Activated CD8-positive, alpha-beta memory T cell treated with anti-CD3 and anti-CD28 coated beads, Interleukin-2, amount 10 ng/mL, durations not matched to agents 7 days and 5 days (primary cell): ENCODE measurements at regions not wholly inside any gene's neighbourhood (a gene's known extent, or its start where the extent isn't known, plus 50 kb on each side); places are given as distances from the start of the nearest gene placed in this dataset.
"Not testable (repeated sequence)": the region's sequence is repeated elsewhere in the genome, so short reads cannot be mapped to it uniquely, and the experiment has no call there.

Experiments
- ATAC-seq: fragments of 150-1000 bp; cut with Tn5 transposase; one replicate; pipeline ENCODE4 v1.10.0; 2021; ENCODE audit warnings: moderate library complexity
- CTCF ChIA-PET: fragments of 350-600 bp; sonication (Branson Sonifier 250); formaldehyde crosslinking; loops from one replicate; lab custom pipeline; 2021; ENCODE audit warnings: antibody characterized with exemption; lab: Charles Lee
- DNase-seq: peaks from one replicate; pipeline ENCODE4 v3.0.0-alpha.2; 2020
- H3K27ac Mint-ChIP-seq: one replicate; pipeline ENCODE4 v1.8.0; 2021; ENCODE audit warnings: mild to moderate bottlenecking, mixed read lengths
- H3K27me3 Mint-ChIP-seq: one replicate; pipeline ENCODE4 v1.8.0; 2021; ENCODE audit warnings: mixed read lengths
- H3K36me3 Mint-ChIP-seq: one replicate; pipeline ENCODE4 v1.8.0; 2021; ENCODE audit warnings: mild to moderate bottlenecking, mixed read lengths
- H3K4me1 Mint-ChIP-seq: one replicate; pipeline ENCODE4 v1.8.0; 2021; ENCODE audit warnings: mixed read lengths
- H3K4me3 Mint-ChIP-seq: one replicate; pipeline ENCODE4 v1.8.0; 2021; ENCODE audit warnings: mild to moderate bottlenecking, moderate library complexity, mixed read lengths
- H3K9me3 Mint-ChIP-seq: one replicate; pipeline ENCODE4 v1.8.0; 2022; ENCODE audit warnings: low read depth, mixed read lengths

DNA sequence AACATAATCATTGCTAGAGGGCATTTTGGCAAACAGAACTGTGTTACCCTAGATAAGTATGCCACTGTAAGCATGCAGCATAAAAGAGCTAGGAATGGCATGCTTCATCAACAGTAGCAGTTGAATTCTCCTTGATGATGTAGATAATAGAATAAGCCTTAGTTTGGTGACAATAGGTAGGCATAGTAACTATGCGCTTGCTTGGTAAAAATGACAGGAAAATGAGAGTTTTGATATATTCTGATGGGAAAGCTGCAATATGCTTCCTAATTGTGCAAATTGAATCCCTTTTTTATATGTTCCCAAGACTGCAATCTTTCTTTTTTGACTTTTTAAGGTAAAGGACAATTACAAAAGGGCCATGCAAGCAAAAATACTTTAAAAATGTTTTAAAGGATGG lies 930.9 kb upstream of the FAM98A start:
- Mint-ChIP-seq H3K27me3 (no peaks in the 10 kb centered on the region), H3K9me3 (no peaks in the 10 kb centered on the region), H3K4me1 (no peaks in the 10 kb centered on the region), H3K27ac (no peak overlapping the region), H3K36me3 (no peaks in the 10 kb centered on the region), H3K4me3 (no peak overlapping the region)
- ATAC-seq: no peak
- DNase-seq: no peak
- CTCF ChIA-PET: no interaction called here

DNA sequence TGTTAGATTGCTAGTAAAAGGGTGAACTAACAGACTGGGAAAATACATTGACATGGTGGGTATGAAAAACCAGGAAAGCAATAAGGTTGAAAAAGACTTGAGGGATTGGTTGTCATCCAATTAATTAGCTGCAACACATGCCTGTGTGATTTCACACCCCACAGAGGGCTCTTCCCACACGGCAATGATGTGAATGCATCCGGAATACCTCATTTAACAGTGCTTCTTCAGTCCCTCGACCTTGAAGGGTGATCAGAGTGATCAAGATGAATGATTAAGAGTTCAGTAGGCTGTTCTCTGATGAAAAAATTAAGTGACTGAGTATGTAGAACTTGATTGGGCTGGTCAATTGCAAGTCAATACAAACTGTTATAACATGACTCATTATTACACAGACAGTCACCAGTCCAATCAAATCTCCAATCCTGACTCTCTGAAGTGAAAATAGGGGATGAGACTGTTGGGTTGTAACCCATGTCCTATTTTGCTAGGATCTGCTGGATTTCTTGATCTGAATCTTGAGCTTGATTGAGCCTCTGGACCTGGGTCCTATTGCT lies 924.9 kb upstream of the FAM98A start:
- Mint-ChIP-seq H3K27ac (no peak overlapping the region), H3K36me3 (no peaks in the 10 kb centered on the region), H3K27me3 (no peaks in the 10 kb centered on the region), H3K9me3 (no peaks in the 10 kb centered on the region), H3K4me3 (no peak overlapping the region), H3K4me1 (no peaks in the 10 kb centered on the region)
- ATAC-seq: no peak
- CTCF ChIA-PET: no interaction called here
- no peak for DNase-seq

GRCh38 chr2:34519659-34520058 lies 920.6 kb upstream of the FAM98A start:
- no peak for ATAC-seq
- H3K27me3 Mint-ChIP-seq: no peaks in the 10 kb centered on the region
- H3K4me3 Mint-ChIP-seq: no peak overlapping the region
- no peaks in the 10 kb centered on the region for H3K36me3 Mint-ChIP-seq
- no peak overlapping the region for H3K27ac Mint-ChIP-seq
- CTCF ChIA-PET: no interaction called here
- DNase-seq: no peak
- H3K9me3 Mint-ChIP-seq: no peaks in the 10 kb centered on the region
- H3K4me1 Mint-ChIP-seq: no peaks in the 10 kb centered on the region

DNA sequence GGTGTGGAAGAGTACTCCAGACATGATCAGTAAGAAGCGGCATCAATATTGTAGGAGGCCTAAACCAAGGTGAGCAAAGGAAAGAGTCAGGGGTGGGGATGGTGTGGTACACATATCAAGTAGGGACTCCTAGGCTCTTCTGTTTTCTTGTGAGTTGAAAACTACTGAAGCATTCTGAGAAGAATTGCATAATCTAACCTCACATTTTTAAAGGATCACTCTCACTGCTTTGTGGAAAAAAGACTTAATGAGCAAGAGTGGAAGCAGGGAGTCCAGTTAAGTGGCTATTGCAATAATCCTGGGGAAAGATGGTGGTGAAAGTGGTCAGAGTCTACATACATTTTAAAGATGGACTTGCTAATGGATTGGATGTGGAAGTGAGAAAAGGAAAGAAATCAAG lies 899.5 kb upstream of the FAM98A start:
- DNase-seq (no peak), ATAC-seq (no peak)
- Mint-ChIP-seq H3K36me3 (no peaks in the 10 kb centered on the region), H3K4me1 (no peaks in the 10 kb centered on the region), H3K27ac (no peak overlapping the region), H3K4me3 (no peak overlapping the region), H3K27me3 (no peaks in the 10 kb centered on the region), H3K9me3 (peaks cover 18% of the 10 kb centered on the region)
- CTCF ChIA-PET: no interaction called here

- H3K36me3 Mint-ChIP-seq, ATAC-seq, H3K4me3 Mint-ChIP-seq, CTCF ChIA-PET, H3K9me3 Mint-ChIP-seq, H3K27me3 Mint-ChIP-seq, H3K27ac Mint-ChIP-seq, H3K4me1 Mint-ChIP-seq, DNase-seq: not testable (repeated sequence)
Observed at GRCh38 chr2:34494192-34494591, 895.1 kb upstream of the FAM98A start.

DNA sequence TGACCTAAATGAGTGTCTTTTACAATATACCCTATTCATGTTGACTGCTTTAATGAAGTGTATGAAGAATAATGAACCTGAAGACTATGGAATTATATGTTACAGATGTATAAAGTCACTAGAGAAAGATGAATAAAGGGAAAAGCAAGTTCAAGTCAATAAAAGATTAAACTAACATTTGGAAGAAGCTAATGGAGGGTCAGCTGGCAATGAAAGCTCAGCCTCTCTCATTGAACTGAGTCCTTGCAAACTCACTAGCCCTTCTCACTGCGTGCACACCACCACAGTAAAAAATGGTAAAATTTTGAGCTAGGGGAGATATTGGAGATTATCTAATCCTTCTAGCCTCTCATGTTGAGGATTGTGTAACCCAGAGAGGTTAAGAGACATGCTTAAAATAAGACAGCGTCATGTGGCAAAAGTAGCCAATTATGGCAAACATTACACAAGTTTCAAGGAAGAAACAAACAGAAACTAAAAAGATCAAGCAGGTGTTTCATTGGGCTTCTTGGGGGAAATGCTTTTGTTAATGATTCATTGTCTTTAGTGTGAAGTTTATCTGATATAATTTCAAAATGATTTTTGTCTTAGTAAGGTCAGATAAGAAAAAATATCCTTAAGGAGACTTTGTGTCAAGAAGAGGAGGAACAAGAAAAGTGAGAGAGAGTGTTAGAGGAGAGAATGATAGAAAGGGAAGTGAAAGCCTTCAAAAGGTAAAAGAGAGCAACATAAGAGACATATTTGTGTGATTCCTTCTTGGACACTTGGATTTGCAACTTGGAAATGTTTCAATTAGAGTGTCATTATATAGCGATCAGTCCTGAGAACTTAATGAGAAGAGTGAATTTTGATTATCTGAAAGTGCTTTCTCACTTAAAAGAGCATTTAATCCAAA lies 893.7 kb upstream of the FAM98A start:
- H3K27ac Mint-ChIP-seq: no peak overlapping the region
- H3K36me3 Mint-ChIP-seq: no peaks in the 10 kb centered on the region
- H3K4me3 Mint-ChIP-seq: no peak overlapping the region
- no peaks in the 10 kb centered on the region for H3K27me3 Mint-ChIP-seq
- no peaks in the 10 kb centered on the region for H3K4me1 Mint-ChIP-seq
- CTCF ChIA-PET: no interaction called here
- H3K9me3 Mint-ChIP-seq: peaks cover 9% of the 10 kb centered on the region
- no peak for ATAC-seq
- no peak for DNase-seq

- no peaks in the 10 kb centered on the region for H3K36me3 Mint-ChIP-seq
- peaks cover 4% of the 10 kb centered on the region for H3K9me3 Mint-ChIP-seq
- H3K4me3 Mint-ChIP-seq: no peak overlapping the region
- no peak overlapping the region for H3K27ac Mint-ChIP-seq
- ATAC-seq (no peak), DNase-seq (no peak)
- CTCF ChIA-PET: no interaction called here
- H3K27me3 Mint-ChIP-seq: no peaks in the 10 kb centered on the region
- no peaks in the 10 kb centered on the region for H3K4me1 Mint-ChIP-seq
Observed at GRCh38 chr2:34486965-34487364, 887.9 kb upstream of the FAM98A start.

- no peaks in the 10 kb centered on the region for H3K4me1 Mint-ChIP-seq
- no peaks in the 10 kb centered on the region for H3K27me3 Mint-ChIP-seq
- H3K36me3 Mint-ChIP-seq: no peaks in the 10 kb centered on the region
- peaks cover 3% of the 10 kb centered on the region for H3K9me3 Mint-ChIP-seq
- DNase-seq (no peak), ATAC-seq (no peak)
- no peak overlapping the region for H3K27ac Mint-ChIP-seq
- CTCF ChIA-PET: no interaction called here
- no peak overlapping the region for H3K4me3 Mint-ChIP-seq
Observed at GRCh38 chr2:34481542-34481941, 882.4 kb upstream of the FAM98A start.

DNA sequence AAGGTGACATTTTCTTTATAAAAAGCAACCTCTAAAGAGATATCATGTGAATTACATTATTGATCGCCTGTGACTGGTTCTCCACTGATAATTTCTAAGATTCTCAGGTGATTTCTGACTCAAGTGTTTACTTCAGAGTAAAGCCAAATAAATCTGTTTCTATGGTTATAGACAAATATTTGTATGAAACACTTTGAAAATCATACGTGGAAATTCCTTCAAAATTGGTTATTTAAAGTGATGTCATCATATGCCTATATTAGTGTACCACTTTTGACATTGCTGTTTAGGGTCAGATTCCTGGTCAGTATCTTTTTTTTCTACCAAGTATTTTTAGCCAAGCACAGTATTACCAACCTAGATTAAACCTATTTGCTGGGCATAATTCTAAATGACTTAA lies 881.3 kb upstream of the FAM98A start:
- Mint-ChIP-seq H3K9me3 (peaks cover 3% of the 10 kb centered on the region), H3K4me3 (no peak overlapping the region), H3K27me3 (no peaks in the 10 kb centered on the region), H3K27ac (no peak overlapping the region), H3K36me3 (no peaks in the 10 kb centered on the region), H3K4me1 (no peaks in the 10 kb centered on the region)
- ATAC-seq: no peak
- no peak for DNase-seq
- CTCF ChIA-PET: no interaction called here

GRCh38 chr2:34475156-34475555 lies 876.1 kb upstream of the FAM98A start:
- H3K36me3 Mint-ChIP-seq: no peaks in the 10 kb centered on the region
- no peaks in the 10 kb centered on the region for H3K4me1 Mint-ChIP-seq
- CTCF ChIA-PET: no interaction called here
- no peak overlapping the region for H3K27ac Mint-ChIP-seq
- DNase-seq (no peak), ATAC-seq (no peak)
- no peak overlapping the region for H3K4me3 Mint-ChIP-seq
- no peaks in the 10 kb centered on the region for H3K27me3 Mint-ChIP-seq
- peaks cover 3% of the 10 kb centered on the region for H3K9me3 Mint-ChIP-seq

GRCh38 chr2:34474646-34475045 lies 875.5 kb upstream of the FAM98A start:
- CTCF ChIA-PET: no interaction called here
- Mint-ChIP-seq H3K9me3 (peaks cover 3% of the 10 kb centered on the region), H3K27me3 (no peaks in the 10 kb centered on the region), H3K4me1 (no peaks in the 10 kb centered on the region), H3K36me3 (no peaks in the 10 kb centered on the region), H3K4me3 (no peak overlapping the region), H3K27ac (no peak overlapping the region)
- ATAC-seq (no peak), DNase-seq (no peak)

- CTCF ChIA-PET: no interaction called here
- no peak for ATAC-seq
Observed at GRCh38 chr2:34447097-34447496, 848.0 kb upstream of the FAM98A start.

GRCh38 chr2:34423301-34423700 lies 824.2 kb upstream of the FAM98A start:
- H3K36me3 Mint-ChIP-seq: no peaks in the 10 kb centered on the region
- H3K9me3 Mint-ChIP-seq: peaks cover 8% of the 10 kb centered on the region
- CTCF ChIA-PET: no interaction called here
- H3K27me3 Mint-ChIP-seq: no peaks in the 10 kb centered on the region
- no peak overlapping the region for H3K4me3 Mint-ChIP-seq
- DNase-seq (no peak), ATAC-seq (no peak)
- no peaks in the 10 kb centered on the region for H3K4me1 Mint-ChIP-seq
- H3K27ac Mint-ChIP-seq: no peak overlapping the region

More at GRCh38 chr2:34447097-34447496, 848.0 kb upstream of the FAM98A start:
- peaks cover 4% of the 10 kb centered on the region for H3K9me3 Mint-ChIP-seq
- H3K4me1 Mint-ChIP-seq: no peaks in the 10 kb centered on the region
- no peak overlapping the region for H3K4me3 Mint-ChIP-seq
- H3K27ac Mint-ChIP-seq: no peak overlapping the region
- H3K36me3 Mint-ChIP-seq: no peaks in the 10 kb centered on the region
- DNase-seq: no peak
- H3K27me3 Mint-ChIP-seq: no peaks in the 10 kb centered on the region

DNA sequence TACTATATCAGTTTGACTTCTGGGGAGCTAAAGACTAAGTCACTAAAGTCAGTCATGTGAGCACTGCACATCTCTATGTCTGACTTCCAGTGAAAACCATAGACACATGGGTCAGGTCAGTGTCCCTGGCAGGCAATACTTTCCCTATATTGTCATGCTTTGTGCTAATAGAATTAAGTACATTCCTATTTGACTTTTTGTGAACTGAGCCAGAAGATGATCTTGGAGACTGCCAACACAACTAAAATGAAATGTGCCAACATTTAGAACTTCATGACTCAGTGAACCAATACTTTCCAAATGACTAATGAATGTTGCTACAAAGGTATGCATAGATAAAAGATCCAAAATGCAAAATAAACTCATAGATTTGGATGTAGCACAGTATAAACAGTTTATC lies 820.8 kb upstream of the FAM98A start:
- H3K4me3 Mint-ChIP-seq: no peak overlapping the region
- ATAC-seq: no peak
- no peak overlapping the region for H3K27ac Mint-ChIP-seq
- H3K9me3 Mint-ChIP-seq: peaks cover 8% of the 10 kb centered on the region
- CTCF ChIA-PET: no interaction called here
- no peaks in the 10 kb centered on the region for H3K4me1 Mint-ChIP-seq
- DNase-seq: no peak
- no peaks in the 10 kb centered on the region for H3K27me3 Mint-ChIP-seq
- H3K36me3 Mint-ChIP-seq: no peaks in the 10 kb centered on the region
